Left ventricle myocardium inferior (tissue), 1 donor: ENCODE measurements at regions not wholly inside any gene's neighbourhood (a gene's known extent, or its start where the extent isn't known, plus 50 kb on each side); places are given as distances from the start of the nearest gene placed in this dataset.

Experiments used
- DNase-seq: peaks from one replicate; pipeline ENCODE4 v3.0.0-alpha.2; 2020
- H3K27ac ChIP-seq: fragments of 200-600 bp; replicated peaks from 2 replicates; pipeline ENCODE4 v1.8.0; 2021
- H3K27me3 ChIP-seq: fragments of 200-600 bp; 2 replicates; pipeline ENCODE4 v1.8.0; 2021; ENCODE audit warnings: low read depth
- H3K36me3 ChIP-seq: fragments of 200-600 bp; 2 replicates; pipeline ENCODE4 v1.8.0; 2021
- H3K4me1 ChIP-seq: fragments of 200-600 bp; 2 replicates; pipeline ENCODE4 v1.8.0; 2021
- H3K4me3 ChIP-seq: fragments of 200-600 bp; 2 replicates; pipeline ENCODE4 v1.8.0; 2021; ENCODE audit warnings: mild to moderate bottlenecking, moderate library complexity
- H3K9me3 ChIP-seq: fragments of 200-600 bp; replicated peaks from 2 replicates; pipeline ENCODE4 v1.8.0; 2021
- CTCF ChIP-seq: fragments of 200-600 bp; IDR thresholded peaks from 2 replicates; pipeline ENCODE4 v1.8.0; 2021; ENCODE audit warnings: antibody characterized with exemption, mild to moderate bottlenecking, borderline replicate concordance
- intact Hi-C: fragments of 100-400 bp; cut with micrococcal nuclease; formaldehyde crosslinking; loops from one replicate; pipeline ENCODE4 v1.11.0; 2022
- donor health status: DM: no; HTN: yes; CAD: no; lungs with severe emphysema.

- intact Hi-C loops: no loop called here
- no peaks in the 10 kb centered on the region for H3K36me3 ChIP-seq
- no peaks in the 10 kb centered on the region for H3K9me3 ChIP-seq
- no peak overlapping the region for H3K27ac ChIP-seq
- TF ChIP-seq CTCF: no peak
- DNase-seq: no peak
- H3K4me1 ChIP-seq: peaks cover 8% of the 10 kb centered on the region
- H3K4me3 ChIP-seq: no peak overlapping the region
- no peaks in the 10 kb centered on the region for H3K27me3 ChIP-seq
Measured at GRCh38 chr5:56313596-56313995, 80.5 kb upstream of the ANKRD55 start.

- intact Hi-C loops: no loop called here
- Histone ChIP-seq H3K4me1 (peaks cover 8% of the 10 kb centered on the region), H3K27me3 (no peaks in the 10 kb centered on the region), H3K4me3 (no peak overlapping the region), H3K9me3 (no peaks in the 10 kb centered on the region), H3K27ac (no peak overlapping the region), H3K36me3 (no peaks in the 10 kb centered on the region)
- no peak for TF ChIP-seq CTCF
- no peak for DNase-seq
Measured at GRCh38 chr5:56313004-56313531, 79.9 kb upstream of the ANKRD55 start.

- Histone ChIP-seq H3K27me3 (no peaks in the 10 kb centered on the region), H3K36me3 (no peaks in the 10 kb centered on the region), H3K4me3 (no peak overlapping the region), H3K4me1 (peaks cover 8% of the 10 kb centered on the region), H3K9me3 (peaks cover 6% of the 10 kb centered on the region), H3K27ac (no peak overlapping the region)
- no peak for DNase-seq
- intact Hi-C loops: no loop called here
- no peak for TF ChIP-seq CTCF
Measured at GRCh38 chr5:56311306-56311905, 78.3 kb upstream of the ANKRD55 start.

GRCh38 chr5:56310711-56311204 is 77.6 kb upstream of the ANKRD55 start:
- no peak for DNase-seq
- TF ChIP-seq CTCF: no peak
- intact Hi-C loops: no loop called here

GRCh38 chr5:56309262-56309826 is 76.2 kb upstream of the ANKRD55 start:
- H3K27me3 ChIP-seq: no peaks in the 10 kb centered on the region
- TF ChIP-seq CTCF: no peak
- H3K9me3 ChIP-seq: peaks cover 10% of the 10 kb centered on the region
- peaks cover 8% of the 10 kb centered on the region for H3K4me1 ChIP-seq
- no peak overlapping the region for H3K27ac ChIP-seq
- no peaks in the 10 kb centered on the region for H3K36me3 ChIP-seq
- no peak for DNase-seq
- H3K4me3 ChIP-seq: no peak overlapping the region
- intact Hi-C loops: no loop called here

More at GRCh38 chr5:56310711-56311204, 77.6 kb upstream of the ANKRD55 start:
- H3K4me3 ChIP-seq: no peak overlapping the region
- no peaks in the 10 kb centered on the region for H3K27me3 ChIP-seq
- H3K9me3 ChIP-seq: peaks cover 10% of the 10 kb centered on the region
- no peaks in the 10 kb centered on the region for H3K36me3 ChIP-seq
- H3K4me1 ChIP-seq: peaks cover 8% of the 10 kb centered on the region
- H3K27ac ChIP-seq: no peak overlapping the region
